ENCODE measurements at regions not wholly inside any gene's neighbourhood (a gene's known extent, or its start where the extent isn't known, plus 50 kb on each side); places are given as distances from the start of the nearest gene placed in this dataset.

- no peak for TF ChIP-seq GATA3 (IDR thresholded peaks at IDR 0.05; ENCODE audit: low read depth, low read length)
- no peak for TF ChIP-seq GATA2 (IDR thresholded peaks at IDR 0.05; ENCODE audit: low read depth, low read length)
Observed at GRCh38 chr6:155967322-155967721, 511.7 kb upstream of the NOX3 start.
